NCI-H1092 treated with DMSO at 0.1 percent for 48 hours (cell line): ENCODE measurements at regions not wholly inside any gene's neighbourhood (a gene's known extent, or its start where the extent isn't known, plus 50 kb on each side); places are given as distances from the start of the nearest gene placed in this dataset.

Source experiments
- DNase-seq: peaks from one replicate; lab custom pipeline; 2025; lab: John Stamatoyannopoulos, UW

- no peak for DNase-seq
Observed at GRCh38 chr7:136665878-136666509, 202.5 kb upstream of the CHRM2 start.

GRCh38 chr7:136664537-136664936 is 203.9 kb upstream of the CHRM2 start:
- no peak for DNase-seq

- no peak for DNase-seq
Observed at GRCh38 chr7:136657482-136657921, 210.9 kb upstream of the CHRM2 start.

GRCh38 chr7:136656516-136656915 is 211.9 kb upstream of the CHRM2 start:
- DNase-seq = no peak

- no peak for DNase-seq
Observed at GRCh38 chr7:136655414-136655813, 213.0 kb upstream of the CHRM2 start.

GRCh38 chr7:136654406-136654805 is 214.0 kb upstream of the CHRM2 start:
- DNase-seq = no peak

- no peak for DNase-seq
Observed at GRCh38 chr7:136652635-136653370, 215.6 kb upstream of the CHRM2 start.

GRCh38 chr7:136640977-136641376 is 227.5 kb upstream of the CHRM2 start:
- DNase-seq = peak; percentile 17

GRCh38 chr7:136637813-136638212 is 230.6 kb upstream of the CHRM2 start:
- DNase-seq = no peak

- no peak for DNase-seq
Observed at GRCh38 chr7:136635751-136636150, 232.7 kb upstream of the CHRM2 start.

- no peak for DNase-seq
Observed at GRCh38 chr7:136618818-136619217, 249.6 kb upstream of the CHRM2 start.

- DNase-seq = no peak
Observed at GRCh38 chr7:136617176-136617575, 251.3 kb upstream of the CHRM2 start.

GRCh38 chr7:136605532-136606329 is 262.7 kb upstream of the CHRM2 start:
- no peak for DNase-seq

- DNase-seq = no peak
Observed at GRCh38 chr7:136601772-136602171, 266.7 kb upstream of the CHRM2 start.

GRCh38 chr7:136600475-136600874 is 268.0 kb upstream of the CHRM2 start:
- DNase-seq = no peak

- no peak for DNase-seq
Observed at GRCh38 chr7:136594739-136595144, 273.7 kb upstream of the CHRM2 start.

- no peak for DNase-seq
Observed at GRCh38 chr7:136588216-136588615, 280.2 kb upstream of the CHRM2 start.

- no peak for DNase-seq
Observed at GRCh38 chr7:136585954-136586670, 282.3 kb upstream of the CHRM2 start.

GRCh38 chr7:136566491-136566890 is 302.0 kb upstream of the CHRM2 start:
- DNase-seq = no peak

- DNase-seq = peak; percentile 91
Observed at GRCh38 chr7:136555933-136556332, 312.5 kb upstream of the CHRM2 start.

- no peak for DNase-seq
Observed at GRCh38 chr7:136551618-136552017, 316.8 kb upstream of the CHRM2 start.

GRCh38 chr7:136549756-136550155 is 318.7 kb upstream of the CHRM2 start:
- no peak for DNase-seq
